OCI-LY7 (cell line): ENCODE measurements at regions not wholly inside any gene's neighbourhood (a gene's known extent, or its start where the extent isn't known, plus 50 kb on each side); places are given as distances from the start of the nearest gene placed in this dataset.

Source experiments
- CTCF ChIP-seq: fragments of 200-600 bp; sonication (generic); conservative IDR thresholded peaks from 2 replicates; pipeline ENCODE4 v1.5.1; 2014; ENCODE audit warnings: mild to moderate bottlenecking, antibody characterized with exemption, low read length, moderate library complexity, mixed read lengths
- EZH2phosphoT487 ChIP-seq: fragments of 200-600 bp; sonication (generic); IDR thresholded peaks from 2 replicates; pipeline ENCODE4 v1.6.1; 2018; ENCODE audit warnings: low read depth, borderline replicate concordance, mild to moderate bottlenecking, mixed run types, antibody characterized with exemption, low read length, moderate library complexity, mixed read lengths

- TF ChIP-seq EZH2phosphoT487 (no peak), CTCF (no peak)
These were observed 1013.8 kb upstream of the C9orf72 start for GRCh38 chr9:28587052-28587451.
